KG1 (cell line): ENCODE measurements at regions not wholly inside any gene's neighbourhood (a gene's known extent, or its start where the extent isn't known, plus 50 kb on each side); places are given as distances from the start of the nearest gene placed in this dataset.

Source experiments
- DNase-seq: peaks from one replicate; lab custom pipeline; 2025; lab: John Stamatoyannopoulos, UW

- no peak for DNase-seq
These were observed 555.8 kb upstream of the TLE4 start for GRCh38 chr9:79015951-79016350.

GRCh38 chr9:79020276-79020675 is 551.5 kb upstream of the TLE4 start:
- no peak for DNase-seq

GRCh38 chr9:79021084-79021483 is 550.7 kb upstream of the TLE4 start:
- DNase-seq = no peak

GRCh38 chr9:79023134-79023580 is 548.6 kb upstream of the TLE4 start:
- no peak for DNase-seq

- DNase-seq = no peak
These were observed 545.4 kb upstream of the TLE4 start for GRCh38 chr9:79026316-79026715.

DNA sequence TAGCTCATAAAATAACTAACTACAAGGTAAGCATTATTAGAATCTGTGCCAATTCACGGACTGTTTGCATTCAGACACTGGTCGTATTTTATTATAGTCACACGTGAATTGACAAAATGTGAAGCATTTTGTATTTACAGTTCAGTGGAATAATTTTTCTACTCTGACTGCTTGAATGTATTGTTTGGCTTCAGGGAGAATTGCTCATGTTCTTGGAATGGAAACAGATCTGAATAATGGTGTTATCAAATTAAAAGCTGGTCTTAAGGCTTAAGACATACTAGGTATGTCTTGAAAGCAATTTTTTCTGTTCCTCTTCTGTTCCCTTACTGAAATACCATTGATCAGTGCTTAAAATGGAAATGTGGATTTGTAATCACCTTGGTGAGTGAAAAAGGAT is 543.7 kb upstream of the TLE4 start:
- no peak for DNase-seq

- DNase-seq = no peak
These were observed 537.2 kb upstream of the TLE4 start for GRCh38 chr9:79034583-79034982.

DNA sequence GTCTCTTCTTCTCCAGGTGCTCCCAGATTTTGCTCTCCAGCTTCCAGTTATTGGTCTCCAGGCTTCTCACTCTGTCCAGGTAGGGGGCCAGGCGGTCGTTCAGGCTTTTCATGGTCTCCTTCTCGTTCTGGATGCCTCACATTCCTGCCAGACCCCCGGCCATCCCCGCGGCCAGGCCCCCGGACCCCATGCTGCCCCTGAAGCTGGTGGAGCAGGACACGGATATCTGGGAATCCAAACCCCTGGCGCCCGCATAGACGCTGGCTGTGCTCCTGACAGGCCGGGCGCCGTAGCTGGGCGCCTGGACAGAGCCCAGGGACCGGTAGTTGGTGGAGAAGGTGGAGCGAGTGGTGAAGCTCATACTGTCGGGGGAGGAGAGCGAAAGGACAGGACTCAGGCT is 534.4 kb upstream of the TLE4 start:
- DNase-seq = no peak

DNA sequence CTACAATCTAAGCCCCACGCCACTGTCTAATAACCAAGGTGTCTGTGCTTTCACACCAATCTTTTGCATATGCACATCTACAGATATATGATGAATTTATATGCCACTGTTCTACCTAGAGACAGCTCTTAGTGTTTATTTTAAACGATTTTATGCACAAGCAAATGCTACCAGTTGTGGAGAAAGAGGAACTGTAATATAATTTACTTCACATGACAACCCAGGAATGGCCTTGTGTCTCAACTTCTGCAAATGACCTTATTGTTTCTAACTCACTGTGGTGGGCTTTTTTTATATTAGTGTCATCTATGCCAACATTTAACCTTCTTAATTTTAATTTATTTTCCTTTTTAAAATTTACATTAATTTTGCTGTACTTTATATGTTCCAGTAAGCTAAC is 531.1 kb upstream of the TLE4 start:
- DNase-seq = peak; percentile 28

GRCh38 chr9:79041266-79041665 is 530.5 kb upstream of the TLE4 start:
- DNase-seq = no peak

DNA sequence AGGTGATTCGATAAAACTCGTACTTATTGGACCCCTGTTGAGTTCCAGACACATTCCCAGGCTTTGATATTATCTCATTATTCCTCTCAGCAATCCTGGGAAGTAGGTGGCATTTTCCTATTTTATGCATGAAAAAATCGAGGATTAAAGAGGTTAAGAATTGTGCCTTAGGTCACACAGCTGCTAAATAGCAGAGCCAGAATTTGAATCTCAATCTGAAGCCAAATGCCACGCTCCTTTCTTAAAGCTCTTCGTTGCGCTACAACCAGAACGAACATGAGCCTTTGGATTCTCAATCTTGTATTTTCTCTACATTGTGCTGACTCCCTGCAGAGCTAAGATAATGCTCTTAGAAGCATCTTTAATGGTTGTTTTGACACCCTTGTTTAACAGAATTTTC is 527.8 kb upstream of the TLE4 start:
- no peak for DNase-seq

- no peak for DNase-seq
These were observed 525.4 kb upstream of the TLE4 start for GRCh38 chr9:79046401-79046800.

- DNase-seq = no peak
These were observed 522.4 kb upstream of the TLE4 start for GRCh38 chr9:79049371-79049770.

GRCh38 chr9:79053598-79053997 is 518.2 kb upstream of the TLE4 start:
- peak; percentile 14 for DNase-seq

DNA sequence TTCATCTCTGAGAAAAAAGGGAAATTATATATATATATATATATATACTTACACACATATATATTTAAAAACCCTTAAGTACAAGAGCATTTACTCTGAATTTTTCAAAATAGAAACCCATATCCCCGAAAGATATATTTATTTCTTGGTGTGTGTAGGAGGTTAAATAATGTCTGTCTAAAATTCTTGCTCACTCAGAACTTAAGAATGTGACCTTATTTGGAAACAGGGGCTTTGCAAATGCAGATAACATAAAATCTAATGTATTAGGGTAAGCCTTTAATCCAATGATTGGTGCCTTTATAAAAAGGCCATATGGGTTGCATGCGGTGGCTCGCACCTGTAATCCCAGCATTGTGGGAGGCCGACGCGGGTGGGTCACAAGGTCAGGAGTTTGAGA is 517.3 kb upstream of the TLE4 start:
- no peak for DNase-seq

- DNase-seq = no peak
These were observed 515.7 kb upstream of the TLE4 start for GRCh38 chr9:79056041-79056440.

GRCh38 chr9:79057576-79057975 is 514.2 kb upstream of the TLE4 start:
- no peak for DNase-seq

- no peak for DNase-seq
These were observed 511.0 kb upstream of the TLE4 start for GRCh38 chr9:79060766-79061165.

DNA sequence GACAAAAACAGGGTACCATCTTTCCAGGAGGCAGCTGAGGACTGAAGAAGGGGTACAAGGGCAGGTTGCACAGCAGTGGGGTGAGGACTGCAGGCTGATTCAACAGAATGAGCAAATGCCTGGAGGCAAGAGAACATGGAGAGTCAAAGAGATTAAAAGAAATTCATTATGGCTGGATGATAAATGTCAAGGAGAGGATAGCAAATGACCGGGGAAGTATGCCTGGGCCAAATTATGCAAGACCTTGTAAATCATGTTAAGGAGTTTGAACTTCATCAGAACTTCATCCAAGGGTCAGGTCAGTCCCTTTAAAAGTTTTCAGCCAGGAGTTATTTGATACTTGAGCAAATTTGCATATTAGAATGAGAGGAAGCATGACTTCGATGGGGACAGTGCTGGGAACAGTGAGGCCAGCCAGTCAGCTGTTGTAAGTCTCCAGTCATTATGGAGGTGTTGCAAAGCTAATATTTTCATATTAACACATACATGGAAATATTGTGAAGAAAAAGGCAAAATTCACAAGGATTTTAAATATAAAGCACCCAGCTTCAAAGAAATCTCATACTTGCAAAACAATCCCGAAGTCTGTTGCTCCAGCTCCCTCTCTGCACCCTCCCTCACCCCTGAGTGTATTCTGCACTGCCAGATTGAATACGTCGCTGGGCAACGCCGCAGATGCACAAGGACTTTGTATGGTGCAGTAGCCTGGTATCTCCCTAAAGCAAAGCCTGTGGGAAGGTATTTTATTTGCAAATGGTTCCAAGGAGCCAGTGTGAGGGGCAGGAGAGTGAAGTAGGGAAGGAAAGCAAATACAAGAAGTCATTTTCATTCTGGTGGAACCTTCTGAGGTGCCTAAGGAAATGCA is 509.8 kb upstream of the TLE4 start:
- no peak for DNase-seq

DNA sequence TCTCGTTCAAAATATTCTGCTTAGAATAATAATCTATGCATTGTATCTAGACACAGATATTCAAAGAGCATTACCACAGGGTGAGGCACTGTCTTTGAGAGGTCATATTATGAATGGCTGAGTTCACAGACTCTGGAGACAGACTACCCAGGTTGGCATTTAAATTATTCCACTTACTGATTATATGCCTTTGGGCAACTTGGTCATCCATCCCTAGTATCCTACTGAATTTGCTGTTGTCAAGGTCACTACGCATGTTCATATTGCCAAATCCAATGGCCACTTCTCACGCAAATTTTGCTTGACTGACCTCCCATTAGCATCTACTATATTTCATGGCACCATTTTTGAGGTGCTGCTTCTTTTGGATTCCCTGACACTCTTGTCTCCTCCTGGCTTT is 498.6 kb upstream of the TLE4 start:
- no peak for DNase-seq

- DNase-seq = no peak
These were observed 491.2 kb upstream of the TLE4 start for GRCh38 chr9:79080536-79080935.

DNA sequence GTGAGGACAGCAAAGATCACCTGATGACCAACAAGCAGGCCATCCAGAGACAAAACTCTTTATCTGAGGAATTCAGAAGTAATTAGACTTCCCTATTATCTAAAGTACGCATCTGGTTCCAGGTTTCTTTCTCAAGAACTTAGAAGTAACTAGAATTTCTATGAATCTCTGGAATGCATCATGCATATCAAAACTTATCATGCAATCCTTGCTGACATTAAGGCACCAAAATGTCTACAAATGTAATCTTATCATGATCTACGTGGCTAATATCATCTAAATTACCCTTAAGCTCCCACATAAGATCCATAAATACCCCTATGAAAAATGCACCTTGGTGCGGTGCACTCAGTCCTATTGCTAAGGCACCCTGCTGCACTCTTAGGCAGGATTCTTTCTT is 488.1 kb upstream of the TLE4 start:
- no peak for DNase-seq

- no peak for DNase-seq
These were observed 484.6 kb upstream of the TLE4 start for GRCh38 chr9:79087133-79087532.

DNA sequence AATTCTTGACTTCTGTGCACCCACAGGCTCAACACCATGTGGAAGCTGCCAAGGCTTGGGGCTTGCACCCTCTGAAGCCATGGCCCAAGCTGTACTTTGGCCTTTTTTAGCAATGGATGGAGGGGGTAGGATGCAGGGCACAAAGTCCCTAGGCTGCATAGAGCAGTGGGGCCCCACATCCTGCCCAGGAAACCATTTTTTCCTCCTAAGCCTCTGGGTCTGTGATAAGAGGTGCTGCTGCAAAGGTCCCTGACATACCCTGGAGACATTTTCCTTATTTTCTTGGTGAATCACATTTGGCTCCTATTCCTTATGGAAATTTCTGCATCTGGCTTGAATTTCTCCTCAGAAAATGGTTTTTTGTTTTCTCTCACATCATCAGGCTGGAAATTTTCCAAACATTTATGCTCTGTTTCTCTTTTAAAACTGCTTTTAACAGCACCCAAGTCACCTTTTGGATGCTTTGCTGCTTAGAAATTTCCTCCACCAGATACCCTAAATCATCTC is 482.7 kb upstream of the TLE4 start:
- DNase-seq = no peak
